Activated naive CD4-positive, alpha-beta T cell treated with Interleukin-2 at 50 U/mL for 16 hours (primary cell): ENCODE measurements at regions not wholly inside any gene's neighbourhood (a gene's known extent, or its start where the extent isn't known, plus 50 kb on each side); places are given as distances from the start of the nearest gene placed in this dataset.

Source experiments
- DNase-seq: peaks from one replicate; pipeline ENCODE4 v3.0.0-alpha.2; 2020

- no peak for DNase-seq
These were observed 282.9 kb upstream of the WWC1 start for GRCh38 chr5:168008555-168008954.

- no peak for DNase-seq
These were observed 280.3 kb upstream of the WWC1 start for GRCh38 chr5:168011096-168011495.

GRCh38 chr5:168012006-168012405 is 279.4 kb upstream of the WWC1 start:
- no peak for DNase-seq

- DNase-seq, result no peak
These were observed 277.9 kb upstream of the WWC1 start for GRCh38 chr5:168013546-168013945.

GRCh38 chr5:168014433-168015123 is 276.9 kb upstream of the WWC1 start:
- DNase-seq, result no peak

- DNase-seq, result no peak
These were observed 275.9 kb upstream of the WWC1 start for GRCh38 chr5:168015506-168015905.

GRCh38 chr5:168017313-168017712 is 274.1 kb upstream of the WWC1 start:
- DNase-seq, result no peak

- DNase-seq, result no peak
These were observed 272.3 kb upstream of the WWC1 start for GRCh38 chr5:168019143-168019542.

- DNase-seq, result no peak
These were observed 270.7 kb upstream of the WWC1 start for GRCh38 chr5:168020542-168021294.

GRCh38 chr5:168022446-168023169 is 268.8 kb upstream of the WWC1 start:
- no peak for DNase-seq

GRCh38 chr5:168023191-168023590 is 268.3 kb upstream of the WWC1 start:
- DNase-seq, result no peak

GRCh38 chr5:168024306-168024705 is 267.1 kb upstream of the WWC1 start:
- DNase-seq, result no peak

GRCh38 chr5:168027007-168027406 is 264.4 kb upstream of the WWC1 start:
- no peak for DNase-seq

GRCh38 chr5:168030912-168031311 is 260.5 kb upstream of the WWC1 start:
- DNase-seq, result no peak

GRCh38 chr5:168031614-168032013 is 259.8 kb upstream of the WWC1 start:
- no peak for DNase-seq

GRCh38 chr5:168039039-168039438 is 252.4 kb upstream of the WWC1 start:
- DNase-seq, result no peak

GRCh38 chr5:168039566-168040248 is 251.7 kb upstream of the WWC1 start:
- no peak for DNase-seq

- DNase-seq, result no peak
These were observed 249.9 kb upstream of the WWC1 start for GRCh38 chr5:168041583-168041982.

GRCh38 chr5:168042284-168043068 is 249.0 kb upstream of the WWC1 start:
- no peak for DNase-seq

- no peak for DNase-seq
These were observed 245.3 kb upstream of the WWC1 start for GRCh38 chr5:168046163-168046562.

GRCh38 chr5:168047043-168047668 is 244.3 kb upstream of the WWC1 start:
- no peak for DNase-seq

GRCh38 chr5:168047669-168048111 is 243.8 kb upstream of the WWC1 start:
- no peak for DNase-seq
